ENCODE measurements at regions not wholly inside any gene's neighbourhood (a gene's known extent, or its start where the extent isn't known, plus 50 kb on each side); places are given as distances from the start of the nearest gene placed in this dataset.
A peak's percentile ranks its signal among the peaks of the same experiment; 100 is the strongest.
"Not testable (repeated sequence)": the region's sequence is repeated elsewhere in the genome, so short reads cannot be mapped to it uniquely, and the experiment has no call there.

- TF ChIP-seq, protein P1, sequence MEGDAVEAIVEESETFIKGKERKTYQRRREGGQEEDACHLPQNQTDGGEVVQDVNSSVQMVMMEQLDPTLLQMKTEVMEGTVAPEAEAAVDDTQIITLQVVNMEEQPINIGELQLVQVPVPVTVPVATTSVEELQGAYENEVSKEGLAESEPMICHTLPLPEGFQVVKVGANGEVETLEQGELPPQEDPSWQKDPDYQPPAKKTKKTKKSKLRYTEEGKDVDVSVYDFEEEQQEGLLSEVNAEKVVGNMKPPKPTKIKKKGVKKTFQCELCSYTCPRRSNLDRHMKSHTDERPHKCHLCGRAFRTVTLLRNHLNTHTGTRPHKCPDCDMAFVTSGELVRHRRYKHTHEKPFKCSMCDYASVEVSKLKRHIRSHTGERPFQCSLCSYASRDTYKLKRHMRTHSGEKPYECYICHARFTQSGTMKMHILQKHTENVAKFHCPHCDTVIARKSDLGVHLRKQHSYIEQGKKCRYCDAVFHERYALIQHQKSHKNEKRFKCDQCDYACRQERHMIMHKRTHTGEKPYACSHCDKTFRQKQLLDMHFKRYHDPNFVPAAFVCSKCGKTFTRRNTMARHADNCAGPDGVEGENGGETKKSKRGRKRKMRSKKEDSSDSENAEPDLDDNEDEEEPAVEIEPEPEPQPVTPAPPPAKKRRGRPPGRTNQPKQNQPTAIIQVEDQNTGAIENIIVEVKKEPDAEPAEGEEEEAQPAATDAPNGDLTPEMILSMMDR (IDR thresholded peaks at IDR 0.05 in 4 of 5, conservative IDR thresholded peaks at IDR 0.05 in 1 of 5) = peak in 4 of 5 experiments; percentile 6 to 44 (median 17)
- not testable (repeated sequence) for TF ChIP-seq POLR2A (IDR thresholded peaks at IDR 0.05)
These were observed 110.1 kb downstream of the LAT start for GRCh38 chr16:29094729-29095624.

Measured in gastrocnemius medialis (tissue), 4 donors.